COLO668 (cell line): ENCODE measurements at regions not wholly inside any gene's neighbourhood (a gene's known extent, or its start where the extent isn't known, plus 50 kb on each side); places are given as distances from the start of the nearest gene placed in this dataset.
"Not testable (repeated sequence)": the region's sequence is repeated elsewhere in the genome, so short reads cannot be mapped to it uniquely, and the experiment has no call there.

Source experiments
- DNase-seq: peaks from one replicate; lab custom pipeline; 2025; ENCODE audit not compliant: unreplicated experiment; lab: John Stamatoyannopoulos, UW

DNA sequence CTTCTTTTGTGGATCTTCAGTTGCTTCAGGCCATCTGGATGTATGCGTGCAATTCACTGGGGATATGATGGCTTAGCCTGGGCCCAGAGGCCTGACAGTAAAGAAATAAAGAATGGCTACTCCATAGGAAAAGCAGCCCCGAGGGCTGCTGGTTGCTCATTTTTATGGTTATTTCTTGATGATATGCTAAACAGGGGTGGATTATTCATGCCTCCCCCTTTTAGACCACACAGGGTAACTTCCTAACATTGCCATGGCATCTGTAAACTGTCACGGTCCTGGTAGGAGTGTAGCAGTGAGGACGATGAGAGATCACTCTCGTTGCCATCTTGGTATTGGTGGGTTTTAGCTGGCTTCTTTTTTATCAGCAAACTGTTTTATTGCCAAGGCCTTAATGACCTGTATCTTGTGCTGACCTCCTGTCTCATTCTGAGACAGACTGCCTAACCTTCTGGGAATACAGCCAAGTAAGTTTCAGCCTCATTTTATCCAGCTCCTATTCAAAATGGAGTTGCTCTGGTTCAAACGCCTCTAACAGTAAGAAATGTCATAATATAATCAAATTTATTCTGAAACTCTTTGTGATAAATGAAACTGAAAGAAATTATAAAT is 60.5 kb downstream of the DSEL start:
- no peak for DNase-seq

DNA sequence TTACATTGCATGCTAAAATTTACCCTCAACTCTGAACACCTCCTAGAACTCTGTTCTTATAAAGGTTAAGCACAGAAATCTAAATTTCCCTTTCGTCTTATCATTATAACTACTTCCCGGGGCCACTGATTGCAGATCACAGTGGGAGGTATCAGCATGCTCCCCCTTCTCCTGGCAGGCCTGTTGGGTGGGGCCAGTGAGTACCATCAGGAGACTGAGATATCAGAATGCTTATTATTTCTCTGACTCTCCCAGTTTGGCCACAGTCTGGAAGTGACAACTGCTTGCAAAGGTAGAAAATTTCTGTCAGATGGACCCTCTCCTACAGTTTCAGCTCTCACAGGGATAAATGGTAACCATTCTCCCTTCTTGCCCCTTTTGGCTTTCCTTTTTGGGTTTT is 62.6 kb downstream of the DSEL start:
- DNase-seq: no peak

DNA sequence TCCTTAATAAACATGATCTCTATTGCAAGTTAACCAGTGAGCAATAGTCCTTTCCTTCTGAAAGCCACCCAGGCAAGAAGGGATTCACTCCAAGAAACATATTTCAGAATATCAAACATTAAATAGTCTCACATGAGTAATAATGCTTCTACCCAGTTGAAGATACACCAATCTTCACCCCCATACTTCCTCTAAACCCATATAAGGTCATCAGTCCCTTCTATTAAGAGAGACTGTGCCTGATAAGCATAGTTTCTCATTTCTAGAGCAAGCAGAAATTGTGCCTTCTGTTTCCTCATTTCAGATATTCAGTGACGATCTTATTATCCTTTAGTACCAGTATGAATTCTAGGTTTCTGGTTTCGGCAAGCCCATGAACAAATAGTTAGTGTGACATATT is 64.6 kb downstream of the DSEL start:
- no peak for DNase-seq

- not testable (repeated sequence) for DNase-seq
Measured at GRCh38 chr18:67451101-67451500, 65.4 kb downstream of the DSEL start.

- DNase-seq: no peak
Measured at GRCh38 chr18:67433971-67434370, 82.5 kb downstream of the DSEL start.

DNA sequence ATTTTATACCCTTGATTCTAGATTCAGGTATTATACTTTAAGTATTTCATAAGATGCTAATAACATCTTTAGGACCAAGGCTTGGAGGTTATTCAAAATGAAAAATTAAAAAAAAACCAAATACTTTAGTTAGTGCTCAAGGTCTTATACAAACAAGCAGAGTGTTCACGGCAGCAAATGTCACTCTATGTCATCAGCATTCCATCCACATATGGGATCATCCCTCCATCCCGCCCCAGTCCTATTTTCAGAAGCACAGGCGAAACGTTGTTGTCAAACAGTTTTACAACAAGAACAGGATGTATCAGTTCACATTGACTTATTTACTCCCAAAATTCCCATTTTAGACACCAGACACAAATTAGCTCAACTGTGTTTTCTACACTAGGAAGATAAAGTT is 83.7 kb downstream of the DSEL start:
- no peak for DNase-seq

GRCh38 chr18:67428805-67429204 is 87.7 kb downstream of the DSEL start:
- DNase-seq: no peak

DNA sequence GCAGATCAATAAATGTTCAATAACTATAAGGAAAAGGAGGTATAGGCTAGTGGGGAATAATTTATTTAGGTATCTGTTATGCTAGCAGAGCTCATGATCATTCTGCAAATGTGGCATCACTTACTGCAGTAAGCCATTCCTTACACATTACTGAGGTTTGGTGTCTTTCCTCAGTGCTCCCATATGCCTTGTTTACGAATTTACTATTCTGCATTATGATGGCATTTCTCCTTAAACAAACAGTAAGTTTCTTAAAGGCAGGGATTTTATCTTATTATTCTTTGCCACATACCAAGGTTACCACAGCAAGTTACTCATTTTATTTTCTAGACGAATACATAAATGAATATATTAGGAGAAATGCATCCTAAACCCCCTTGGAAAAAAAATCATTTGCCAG is 88.4 kb downstream of the DSEL start:
- DNase-seq: no peak

GRCh38 chr18:67426486-67426885 is 90.0 kb downstream of the DSEL start:
- DNase-seq: no peak

DNA sequence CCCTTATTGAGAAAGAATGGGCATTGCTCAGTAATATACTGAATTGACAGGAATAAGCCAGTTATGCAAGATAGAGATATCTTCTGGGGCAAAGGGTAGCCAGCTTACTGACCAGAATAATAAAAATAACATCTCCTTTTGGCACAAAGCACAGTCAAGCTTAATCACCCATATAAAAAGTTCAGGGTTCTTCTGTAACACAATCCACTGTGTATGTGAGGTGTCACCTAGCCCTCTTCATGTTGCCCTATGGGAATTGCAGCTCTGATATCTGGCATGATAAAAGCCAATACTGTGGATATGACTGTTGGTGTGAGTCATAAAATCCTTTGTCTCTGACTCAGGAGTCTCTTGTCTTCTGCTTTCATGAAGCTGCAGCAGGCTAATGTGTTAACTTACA is 90.8 kb downstream of the DSEL start:
- no peak for DNase-seq

DNA sequence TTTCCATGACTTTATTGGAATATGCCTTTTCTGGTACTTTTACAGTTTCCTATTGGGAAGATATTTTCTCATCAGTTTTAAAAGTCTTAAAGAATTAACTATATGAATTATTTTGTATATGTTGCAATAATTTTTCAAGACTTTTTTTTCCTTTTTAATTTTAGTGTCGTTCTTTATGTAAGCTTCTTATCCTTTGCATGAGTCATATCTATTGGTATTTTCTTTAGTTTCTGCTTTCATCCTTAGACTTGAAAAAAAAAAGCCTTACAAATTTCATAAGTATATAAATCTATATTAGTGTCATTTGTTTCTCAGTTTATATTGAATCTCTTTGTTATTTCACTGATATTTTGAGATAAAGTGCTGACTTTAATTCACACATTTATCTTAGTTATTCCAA is 94.9 kb downstream of the DSEL start:
- DNase-seq: no peak

DNA sequence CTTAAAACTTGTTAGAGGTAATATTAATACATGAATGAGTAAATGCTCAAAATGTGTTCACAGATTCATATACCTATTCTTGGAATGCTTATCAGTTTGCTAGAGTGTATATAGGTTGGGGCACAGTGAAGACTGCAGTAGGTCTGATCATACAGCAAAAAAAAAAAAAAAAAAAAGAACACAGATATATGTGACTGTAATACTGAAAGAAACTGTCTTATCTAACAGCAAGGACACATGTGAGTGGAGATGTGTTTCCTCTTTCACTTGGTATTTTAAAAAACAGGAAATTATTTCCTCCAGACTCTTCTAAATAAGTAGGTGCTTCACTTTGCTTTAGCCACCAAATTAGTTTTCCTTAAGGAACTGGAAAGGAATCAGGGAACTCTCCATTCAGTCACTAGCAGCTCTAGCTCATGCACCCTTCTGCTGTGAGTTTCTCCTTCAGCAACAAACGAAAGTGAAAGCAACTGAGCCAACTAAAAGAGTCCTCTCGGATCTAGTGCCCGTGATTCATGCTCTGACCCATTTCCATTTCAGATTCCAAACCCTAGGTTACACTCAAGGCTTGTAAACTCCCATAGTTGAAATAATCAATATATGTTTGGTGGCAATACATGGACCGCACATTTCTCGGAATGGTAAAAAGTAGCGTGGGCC is 98.5 kb downstream of the DSEL start:
- no peak for DNase-seq

GRCh38 chr18:67411116-67411515 is 105.4 kb downstream of the DSEL start:
- DNase-seq: no peak

GRCh38 chr18:67410075-67411070 is 106.1 kb downstream of the DSEL start:
- DNase-seq: no peak

DNA sequence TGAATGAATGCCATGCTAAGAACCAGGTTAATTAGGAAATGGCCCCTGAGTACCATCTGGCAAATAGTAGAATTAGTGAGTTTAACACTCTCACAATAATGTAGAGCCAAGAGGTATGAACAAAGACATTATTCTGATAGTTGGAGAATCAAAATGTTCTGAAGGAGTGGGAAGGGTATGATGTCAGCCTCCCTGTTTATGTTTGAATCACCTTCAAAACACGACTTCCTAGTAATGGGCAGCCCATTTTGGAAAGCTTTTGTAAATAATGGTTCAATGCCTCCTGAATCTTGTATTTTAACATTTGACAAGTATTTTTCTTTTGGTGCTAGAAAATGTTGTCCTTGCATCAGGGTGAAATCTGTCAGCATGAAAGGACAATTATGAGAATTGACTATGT is 108.3 kb downstream of the DSEL start:
- DNase-seq: no peak

GRCh38 chr18:67406714-67407113 is 109.8 kb downstream of the DSEL start:
- DNase-seq: no peak

GRCh38 chr18:67402543-67402942 is 114.0 kb downstream of the DSEL start:
- no peak for DNase-seq

- DNase-seq: no peak
Measured at GRCh38 chr18:67400502-67401117, 115.9 kb downstream of the DSEL start.

- DNase-seq: no peak
Measured at GRCh38 chr18:67386032-67386431, 130.5 kb downstream of the DSEL start.

- no peak for DNase-seq
Measured at GRCh38 chr18:67385455-67385854, 131.1 kb downstream of the DSEL start.

GRCh38 chr18:67384057-67384456 is 132.5 kb downstream of the DSEL start:
- DNase-seq: not testable (repeated sequence)
